HG03520 (cell line): ENCODE measurements at regions not wholly inside any gene's neighbourhood (a gene's known extent, or its start where the extent isn't known, plus 50 kb on each side); places are given as distances from the start of the nearest gene placed in this dataset.

Experiments used
- ATAC-seq: cut with Tn5 transposase; IDR thresholded peaks from one replicate; pipeline ENCODE4 v1.9.1; 2021; ENCODE audit warnings: mild to moderate bottlenecking, moderate library complexity; ENCODE audit not compliant: unreplicated experiment

DNA sequence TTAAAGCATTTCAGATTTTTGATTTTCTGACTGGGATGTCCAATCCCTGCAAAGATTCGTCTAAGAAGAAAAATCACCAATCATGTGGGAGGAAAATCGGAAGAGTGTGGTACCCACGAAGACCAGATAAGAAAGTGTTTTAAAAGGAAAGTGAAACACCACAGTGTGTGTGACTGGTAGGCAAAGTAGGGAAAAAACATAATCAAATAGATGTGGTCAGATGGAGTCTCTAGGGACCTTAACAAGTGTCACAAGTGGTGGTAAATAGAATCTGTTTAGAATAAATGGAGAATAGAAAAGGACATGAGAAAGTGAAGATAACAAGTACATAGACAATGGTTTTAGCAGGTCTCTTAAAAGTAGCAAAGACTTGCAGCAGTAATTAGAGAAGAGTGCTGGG lies 154.6 kb downstream of the SLC30A10 start:
- peak; percentile 99 for ATAC-seq

- no peak for ATAC-seq
These were observed 155.2 kb downstream of the SLC30A10 start for GRCh38 chr1:219773110-219773509.

- ATAC-seq, result no peak
These were observed 155.9 kb downstream of the SLC30A10 start for GRCh38 chr1:219772265-219773036.

DNA sequence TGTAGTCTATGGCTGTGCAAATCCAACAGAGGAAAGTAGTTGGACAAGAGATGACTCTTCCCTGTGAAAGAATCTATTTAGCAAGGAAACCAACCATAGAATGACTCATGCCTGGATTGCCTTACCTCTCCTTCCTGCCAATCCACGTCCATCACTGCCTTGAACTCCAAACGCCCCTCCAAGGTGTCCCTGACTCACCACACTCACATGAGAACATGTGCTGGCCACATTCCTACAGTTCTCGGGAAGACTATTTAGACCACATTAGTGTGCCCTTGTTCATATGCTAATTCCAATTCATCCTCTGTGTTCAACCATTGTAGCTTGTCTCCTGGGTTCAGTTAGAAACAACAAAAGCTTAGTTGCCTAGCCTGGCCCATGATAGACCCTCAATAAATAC lies 157.3 kb downstream of the SLC30A10 start:
- ATAC-seq, result no peak

GRCh38 chr1:219763321-219763720 lies 150.4 kb upstream of the ZC3H11B start:
- no peak for ATAC-seq

- no peak for ATAC-seq
These were observed 148.4 kb upstream of the ZC3H11B start for GRCh38 chr1:219761208-219761860.

- ATAC-seq, result no peak
These were observed 146.2 kb upstream of the ZC3H11B start for GRCh38 chr1:219759095-219759494.

DNA sequence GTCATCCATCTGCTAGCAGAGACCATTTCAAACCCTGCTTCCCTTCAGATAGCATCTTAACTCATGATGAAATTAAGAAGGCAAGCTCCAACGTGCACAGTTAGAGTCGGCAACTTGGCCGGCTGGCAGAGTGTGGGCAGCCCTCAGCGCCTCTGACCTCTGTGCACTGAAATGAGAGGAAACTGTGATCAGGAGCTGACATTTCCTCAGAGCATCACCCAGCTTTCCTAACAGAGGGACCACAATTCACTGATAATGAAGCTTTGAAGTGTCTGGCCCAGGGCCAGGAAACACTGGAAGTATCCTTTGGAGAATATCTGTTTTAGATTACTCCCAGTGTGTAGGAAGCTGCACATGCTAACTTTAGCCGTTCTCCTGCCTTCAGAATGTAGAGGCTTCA lies 145.0 kb upstream of the ZC3H11B start:
- no peak for ATAC-seq

GRCh38 chr1:219755234-219755633 lies 142.3 kb upstream of the ZC3H11B start:
- no peak for ATAC-seq

DNA sequence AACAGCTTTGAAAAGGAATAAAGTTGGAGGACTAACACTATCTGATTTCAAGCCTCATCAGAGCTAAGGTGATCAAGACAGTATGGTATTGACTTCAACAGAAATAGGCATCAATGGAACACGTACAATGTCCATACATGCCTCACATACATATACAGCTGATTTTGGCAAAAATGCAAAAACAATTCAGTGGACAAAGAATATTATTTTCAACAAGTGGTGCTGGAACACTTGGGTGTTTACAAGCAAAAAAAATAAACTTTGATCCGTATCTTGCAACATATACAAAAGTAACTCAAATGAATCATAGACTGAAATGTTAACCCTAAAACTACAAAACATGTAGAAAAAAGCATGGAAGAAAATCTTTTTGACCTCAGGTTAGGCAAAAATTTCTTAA lies 141.9 kb upstream of the ZC3H11B start:
- no peak for ATAC-seq

DNA sequence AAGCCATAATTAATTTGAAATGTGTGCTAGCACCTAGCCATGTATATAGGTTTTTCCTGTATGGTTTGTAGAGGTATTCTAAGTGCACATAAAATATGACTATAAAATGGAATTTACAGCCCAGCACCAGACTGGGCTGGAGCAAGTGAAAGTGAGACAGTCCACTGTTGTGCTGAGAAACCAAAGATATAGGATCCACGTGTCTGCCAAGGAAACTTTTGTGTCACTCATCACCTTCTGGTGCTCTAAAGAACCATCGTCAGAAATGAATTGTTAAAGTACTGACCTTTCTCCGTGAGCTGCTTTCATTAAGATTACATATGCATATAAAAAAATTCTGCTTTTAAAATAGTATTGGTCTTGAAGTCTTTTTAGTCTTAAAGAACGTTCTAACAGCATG lies 141.0 kb upstream of the ZC3H11B start:
- no peak for ATAC-seq

DNA sequence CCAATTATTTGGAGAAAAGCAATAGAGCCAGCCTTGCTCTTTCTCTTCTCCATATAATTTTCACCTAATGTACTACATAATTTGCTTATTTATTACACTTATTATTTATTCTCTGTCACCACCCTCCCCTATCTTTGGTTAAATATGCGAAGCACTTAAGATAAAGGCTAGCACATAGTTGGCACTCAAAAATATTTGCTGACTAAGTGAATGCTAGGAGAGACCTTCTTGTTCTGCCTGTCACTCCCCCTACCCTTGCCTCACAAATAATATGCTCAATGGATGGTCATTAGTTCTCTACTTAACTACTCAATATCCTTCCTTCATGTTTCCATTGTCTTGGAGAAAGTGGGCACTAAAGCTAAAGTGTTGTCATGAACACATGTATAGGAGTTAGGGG lies 139.7 kb upstream of the ZC3H11B start:
- no peak for ATAC-seq

DNA sequence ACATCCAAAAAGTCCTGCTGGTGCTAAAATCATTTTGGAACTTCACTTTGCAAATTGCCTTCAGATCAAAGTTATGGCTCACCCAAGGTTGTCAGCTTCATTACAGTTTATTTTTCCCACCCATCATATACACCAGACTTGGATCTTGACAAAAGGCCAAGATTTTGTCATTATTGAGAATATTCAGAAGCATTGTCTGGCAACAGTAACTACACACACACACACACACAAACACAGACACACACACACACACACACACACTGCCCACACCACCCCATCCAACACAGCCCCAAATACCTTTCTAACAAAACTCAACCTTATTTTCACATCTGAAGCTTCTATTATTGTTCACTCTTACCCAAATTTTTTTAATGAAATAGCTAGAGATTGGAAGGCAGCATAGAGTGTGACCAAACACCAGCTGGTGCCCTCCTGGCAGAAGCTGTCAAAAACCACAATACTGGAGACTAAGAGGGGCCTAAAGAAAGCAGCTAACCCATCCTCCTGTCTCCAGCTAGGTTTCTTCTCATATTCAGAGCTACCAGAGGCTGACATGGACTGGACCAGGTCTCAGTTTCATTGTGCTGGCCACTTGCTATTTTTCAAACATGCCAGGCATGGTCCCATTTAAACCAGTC lies 139.1 kb upstream of the ZC3H11B start:
- ATAC-seq, result no peak

GRCh38 chr1:219749370-219749769 lies 136.5 kb upstream of the ZC3H11B start:
- ATAC-seq, result no peak

DNA sequence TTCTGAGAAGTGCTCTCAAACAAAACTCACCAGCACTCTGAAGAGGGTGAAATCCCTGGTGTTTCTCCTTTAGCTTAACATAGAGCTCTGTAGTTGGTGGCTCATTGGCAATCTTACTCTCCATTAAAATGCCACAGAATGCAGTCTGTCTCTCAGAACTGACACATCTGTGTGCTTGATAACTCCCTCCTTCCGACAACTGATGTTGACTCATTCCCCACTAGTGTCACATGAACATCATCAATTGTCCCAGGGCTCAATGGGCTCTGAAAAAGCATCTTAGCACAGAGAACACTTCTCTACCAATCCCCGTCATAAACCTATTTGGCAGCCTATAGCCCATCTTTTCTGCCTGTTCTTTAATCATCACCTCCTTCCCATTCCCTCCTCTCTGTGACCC lies 133.2 kb upstream of the ZC3H11B start:
- ATAC-seq, result no peak

DNA sequence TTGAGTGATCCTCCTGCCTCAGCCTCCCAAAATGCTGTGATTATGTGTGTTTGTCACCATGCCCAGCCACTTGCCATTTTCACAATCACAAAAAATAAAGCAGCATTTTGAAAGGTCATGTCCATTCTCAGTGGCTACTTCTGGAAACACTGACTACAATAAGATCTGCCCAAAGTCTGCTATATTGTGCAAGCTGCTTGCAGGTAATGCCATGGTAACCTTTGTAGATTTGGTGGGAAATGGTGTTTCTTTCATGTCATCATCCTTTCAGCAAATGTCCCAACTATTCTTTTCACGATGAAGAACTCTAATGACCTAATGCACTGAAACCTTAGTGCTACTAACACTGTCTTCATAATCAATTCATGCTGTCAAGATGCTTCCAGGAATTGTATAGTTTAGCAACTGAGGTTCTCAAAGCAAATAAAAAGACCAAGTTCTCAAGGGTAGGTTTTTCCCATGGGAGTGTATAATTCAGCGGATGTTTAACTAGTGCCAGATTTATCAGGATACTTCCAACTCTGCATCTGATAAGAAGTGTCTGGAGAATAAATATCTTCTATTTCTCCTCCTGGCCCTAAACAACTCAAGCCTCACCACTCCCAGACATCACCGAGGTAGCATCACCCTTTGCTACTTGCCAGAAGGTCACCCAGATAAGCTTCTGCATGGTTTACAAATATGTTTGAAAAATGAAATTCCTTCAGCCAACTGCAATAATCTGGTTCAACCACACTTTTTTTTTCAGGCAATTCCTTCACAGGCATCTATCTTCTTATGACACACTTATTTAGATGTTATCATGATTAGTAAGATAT lies 132.0 kb upstream of the ZC3H11B start:
- no peak for ATAC-seq

DNA sequence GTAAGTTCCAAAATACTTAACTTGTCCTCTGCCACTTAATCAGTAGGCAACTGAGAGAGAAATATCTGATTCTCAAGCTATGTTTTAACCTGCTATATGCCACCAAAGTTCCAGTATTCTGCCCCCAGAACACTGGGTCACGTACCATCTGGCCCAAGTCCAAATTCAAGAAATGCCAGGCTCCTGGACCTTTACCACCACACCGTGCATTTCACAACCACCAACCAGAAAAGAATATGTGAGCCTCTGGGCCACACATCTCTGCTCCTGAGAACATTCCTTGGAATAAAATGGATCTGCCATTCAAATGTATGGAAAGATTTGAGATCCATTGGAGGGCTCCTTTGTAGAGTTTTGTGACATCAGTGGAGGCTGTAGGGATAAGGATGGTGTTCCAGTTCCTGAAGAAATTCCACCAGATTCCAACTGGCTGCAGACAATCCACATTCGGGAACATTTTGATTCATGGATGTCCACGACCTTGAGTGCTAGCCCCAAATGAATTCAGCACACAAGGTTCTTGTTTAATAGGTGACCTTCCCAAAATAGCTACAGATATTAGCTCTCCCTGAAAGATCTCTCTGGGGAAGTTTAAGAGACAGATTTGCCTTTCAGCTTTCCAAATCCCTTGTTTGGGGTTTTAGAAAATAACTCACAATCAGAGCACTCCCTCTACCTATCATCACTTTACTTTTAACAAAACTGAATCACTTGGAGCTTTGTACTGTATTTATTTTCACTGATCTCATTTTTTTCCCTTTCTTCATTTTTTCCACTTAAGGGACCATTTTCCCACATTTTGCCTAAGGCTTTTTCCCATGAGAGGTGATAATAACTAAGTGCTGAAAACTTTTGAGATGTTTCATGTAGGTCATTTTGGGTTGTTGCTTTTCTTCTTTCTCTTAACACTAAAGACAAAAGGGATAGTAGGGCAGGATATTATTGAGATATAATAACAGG lies 128.4 kb upstream of the ZC3H11B start:
- ATAC-seq, result no peak

GRCh38 chr1:219733511-219734174 lies 120.7 kb upstream of the ZC3H11B start:
- no peak for ATAC-seq

GRCh38 chr1:219732814-219733491 lies 120.0 kb upstream of the ZC3H11B start:
- no peak for ATAC-seq
